HS-27A (cell line): ENCODE measurements at regions not wholly inside any gene's neighbourhood (a gene's known extent, or its start where the extent isn't known, plus 50 kb on each side); places are given as distances from the start of the nearest gene placed in this dataset.

Source experiments
- DNase-seq: peaks from one replicate; pipeline ENCODE4 v3.0.0-alpha.2; 2012; ENCODE audit warnings: low read depth, missing footprints

DNA sequence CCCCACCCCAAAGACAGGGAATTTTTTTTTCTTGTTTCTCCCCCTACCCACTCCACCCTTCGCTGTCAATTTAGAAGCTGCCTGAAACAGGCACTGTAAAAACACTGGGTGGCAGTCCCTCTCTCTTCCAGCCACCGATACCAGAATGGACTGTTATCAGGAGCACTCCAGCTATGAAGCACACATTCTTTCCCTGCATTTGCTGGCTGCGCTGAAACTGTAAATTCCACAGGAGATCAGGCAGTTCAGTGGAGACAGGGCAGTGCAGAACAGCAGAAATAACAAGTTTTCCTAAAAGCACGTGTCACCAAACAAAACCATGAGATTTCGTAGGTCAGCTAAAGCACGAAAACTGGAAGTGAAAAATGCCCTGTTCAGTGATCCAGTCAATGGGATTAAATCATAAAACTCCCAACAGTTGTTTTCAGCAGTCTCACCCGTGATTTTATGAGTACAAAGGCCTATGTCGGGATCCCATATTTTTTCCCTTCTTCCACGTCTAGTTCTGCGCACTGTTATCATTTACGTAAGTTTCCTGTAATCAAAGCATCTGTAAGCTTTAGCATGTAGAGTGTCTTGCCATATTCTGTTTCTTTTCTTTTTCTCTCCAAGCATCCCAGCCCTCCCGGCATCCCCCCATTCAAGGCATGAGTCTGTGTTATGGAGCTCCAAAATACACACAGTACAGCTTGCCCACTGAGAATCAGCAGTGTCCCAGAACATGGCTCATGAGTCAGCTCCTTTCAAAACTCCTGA is 359.9 kb upstream of the EPHA7 start:
- no peak for DNase-seq

DNA sequence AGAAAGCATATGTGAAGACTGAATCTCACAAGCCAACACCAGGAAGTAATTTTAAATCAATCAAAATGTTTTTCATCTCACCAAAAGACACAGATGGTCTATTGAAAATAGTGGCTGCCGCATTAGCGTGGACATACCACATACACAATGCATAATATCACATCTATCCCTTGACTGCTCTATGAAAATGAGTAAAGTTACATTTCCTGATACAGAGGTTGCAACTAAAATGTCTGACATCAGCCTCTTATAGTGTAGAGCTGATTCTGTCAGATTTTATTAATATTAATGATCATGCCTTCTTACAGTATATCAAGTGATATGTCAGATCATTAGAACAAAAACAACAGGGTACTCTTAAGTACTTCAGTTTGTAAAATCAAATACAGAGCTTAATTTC is 339.8 kb upstream of the EPHA7 start:
- DNase-seq = no peak

DNA sequence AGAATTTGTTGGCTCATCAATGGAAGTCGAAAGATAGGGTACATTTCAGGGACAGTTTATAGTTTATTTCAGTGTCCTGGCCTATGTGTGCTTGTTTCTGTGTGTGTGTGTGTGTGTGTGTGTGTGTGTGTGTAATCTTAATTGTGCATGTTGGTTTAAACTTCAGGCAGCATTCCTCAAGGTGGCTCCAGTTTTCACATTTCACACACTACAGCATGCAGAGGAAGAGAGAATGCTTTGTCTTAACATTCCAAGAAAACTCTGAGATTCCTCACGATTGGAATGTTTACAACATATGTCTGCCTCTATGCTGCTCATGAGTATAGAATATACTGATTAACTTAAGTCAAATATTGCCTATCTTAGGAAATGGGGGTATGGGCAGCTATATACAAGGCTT is 332.6 kb upstream of the EPHA7 start:
- DNase-seq = no peak

DNA sequence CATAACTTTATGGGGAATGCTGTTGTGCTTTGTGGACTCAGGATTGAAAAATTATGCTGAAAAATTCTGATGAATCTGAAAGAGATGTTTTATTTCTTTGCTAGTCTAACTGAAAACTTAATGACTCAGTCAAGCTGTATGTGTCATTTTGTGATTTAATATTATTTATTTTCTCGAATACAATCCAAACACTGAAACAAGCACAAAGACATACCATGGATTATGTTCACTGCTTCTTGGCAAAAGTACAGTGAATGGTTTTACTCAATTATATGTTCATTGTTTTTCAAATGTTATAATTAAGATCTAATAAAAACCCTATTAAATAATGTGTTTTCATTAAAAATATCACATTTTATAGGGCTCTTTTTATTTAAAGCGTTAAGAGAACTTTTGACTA is 330.6 kb upstream of the EPHA7 start:
- DNase-seq = no peak

DNA sequence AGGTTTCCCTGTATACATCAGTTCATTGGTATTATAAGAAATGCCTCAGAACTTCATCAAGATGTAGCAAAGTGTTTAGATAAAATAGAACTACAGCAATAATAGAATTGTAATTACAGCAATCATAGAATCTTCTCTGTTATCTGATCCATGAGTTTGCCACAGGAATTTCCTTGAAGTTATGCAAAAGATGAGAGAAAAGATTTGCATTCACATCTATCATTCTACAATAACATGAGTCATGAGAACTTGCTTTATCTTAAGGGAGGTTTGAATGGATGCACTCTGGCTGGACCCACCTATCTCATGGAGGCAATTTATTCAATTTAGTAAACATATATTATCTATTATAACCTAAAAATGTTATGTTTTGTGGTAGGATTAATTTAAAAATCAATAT is 329.8 kb upstream of the EPHA7 start:
- no peak for DNase-seq

DNA sequence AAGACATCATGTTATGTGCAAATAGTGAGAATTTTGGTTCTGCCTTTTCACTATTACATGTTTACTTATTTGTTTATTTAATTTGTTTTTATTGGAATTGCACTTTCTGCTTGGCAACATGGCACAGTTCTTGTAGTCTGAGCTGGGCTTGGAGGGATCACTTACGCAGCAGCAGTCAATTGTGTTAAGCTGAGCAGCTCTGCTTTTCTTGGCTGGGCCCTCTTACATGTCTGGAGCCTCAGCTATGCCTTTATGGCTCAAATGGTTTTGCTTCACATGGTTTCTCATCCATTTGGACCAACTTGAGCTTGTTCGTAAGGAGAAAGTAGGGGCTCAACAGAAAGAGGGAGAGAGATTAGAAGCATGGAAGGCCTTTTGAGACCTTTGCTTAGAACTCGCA is 327.5 kb upstream of the EPHA7 start:
- DNase-seq = no peak

DNA sequence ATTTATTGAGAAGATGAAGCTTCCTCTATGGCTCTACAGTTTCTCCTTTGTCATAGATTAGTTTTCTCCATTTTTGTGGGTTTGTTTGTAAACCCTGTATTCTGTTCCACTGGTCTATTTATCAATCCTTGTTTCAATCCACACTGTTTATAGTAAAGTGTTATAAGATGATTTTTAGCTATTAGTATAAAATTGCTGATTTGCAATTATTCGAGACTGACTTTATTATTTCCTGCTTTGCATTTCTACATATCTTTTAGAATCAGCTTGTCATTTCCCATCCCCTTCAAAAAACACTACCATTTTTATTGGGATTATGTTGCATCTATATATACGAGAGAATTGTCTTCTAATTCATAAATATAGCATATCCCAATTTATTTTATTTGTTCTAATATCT is 325.9 kb upstream of the EPHA7 start:
- DNase-seq = no peak

DNA sequence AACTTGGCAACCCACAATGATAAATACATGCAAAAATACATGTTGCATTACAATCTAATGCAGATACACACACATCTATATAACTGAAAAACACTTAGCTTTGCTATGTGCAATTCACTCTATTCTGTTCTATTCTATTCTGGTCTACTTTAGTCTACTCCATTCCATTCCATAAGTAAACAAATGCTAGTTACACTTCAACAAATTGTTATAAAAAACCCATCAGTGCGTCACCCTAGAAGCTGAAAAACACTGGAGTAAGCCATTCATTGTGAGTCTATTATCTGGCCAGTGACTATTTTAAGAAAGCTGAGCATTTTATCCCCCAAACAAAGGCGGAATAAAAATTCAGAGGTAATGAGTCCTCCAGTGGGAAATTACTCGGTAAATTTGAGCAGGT is 315.7 kb upstream of the EPHA7 start:
- no peak for DNase-seq

DNA sequence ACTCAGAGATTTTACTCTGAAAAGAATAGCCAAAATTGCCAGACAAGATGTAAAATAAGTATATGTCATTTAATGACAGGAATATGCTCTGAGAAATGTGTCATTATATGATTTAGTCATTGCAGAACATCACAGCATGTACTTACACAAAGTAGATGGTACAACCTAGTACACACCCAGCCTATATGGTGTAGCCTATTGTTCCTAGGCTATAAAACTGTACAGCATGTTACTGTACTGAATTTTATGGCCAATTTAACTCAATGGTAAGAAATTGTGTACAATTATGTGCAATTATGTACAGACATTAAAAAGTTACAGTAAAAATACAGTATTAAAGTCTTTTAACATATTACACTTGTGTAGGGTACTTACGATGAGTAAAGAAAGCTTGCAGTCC is 311.9 kb upstream of the EPHA7 start:
- DNase-seq = no peak

DNA sequence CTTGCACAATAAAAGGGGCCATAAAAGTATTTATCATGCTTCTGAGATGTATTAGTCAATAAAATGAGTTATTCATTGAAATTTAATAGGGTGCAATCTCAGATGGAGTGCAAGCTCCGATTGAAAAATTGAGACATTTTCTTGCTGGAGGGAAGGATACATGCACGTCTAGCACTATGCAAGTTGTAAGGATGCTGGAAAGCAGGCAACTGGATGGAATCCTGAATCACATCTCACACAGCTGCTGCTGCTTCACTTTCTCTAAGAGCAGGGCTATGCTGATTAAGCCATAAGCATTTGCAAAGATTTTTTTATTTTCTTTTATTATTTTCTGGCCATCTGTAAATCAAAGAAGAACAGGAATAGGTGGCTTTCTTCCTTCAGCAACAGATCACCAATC is 308.8 kb upstream of the EPHA7 start:
- no peak for DNase-seq

DNA sequence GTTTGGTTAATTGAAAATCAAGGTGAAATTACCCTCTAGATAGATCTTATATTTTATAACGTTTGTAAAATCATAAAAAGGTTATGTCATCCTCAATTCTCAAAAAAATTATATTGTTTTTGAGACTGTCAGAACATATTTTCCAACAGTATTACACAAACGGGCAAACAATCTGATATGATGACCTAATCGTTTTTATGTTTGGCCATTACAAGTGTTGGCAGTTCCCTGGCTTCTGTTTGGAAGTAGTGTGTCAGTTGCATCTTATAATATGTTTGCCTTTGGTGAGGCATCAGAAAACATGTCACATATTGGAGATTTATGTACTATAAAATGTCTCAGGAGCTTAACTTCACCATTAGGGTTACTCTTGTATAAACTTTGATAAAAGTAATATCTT is 308.1 kb upstream of the EPHA7 start:
- DNase-seq = no peak

DNA sequence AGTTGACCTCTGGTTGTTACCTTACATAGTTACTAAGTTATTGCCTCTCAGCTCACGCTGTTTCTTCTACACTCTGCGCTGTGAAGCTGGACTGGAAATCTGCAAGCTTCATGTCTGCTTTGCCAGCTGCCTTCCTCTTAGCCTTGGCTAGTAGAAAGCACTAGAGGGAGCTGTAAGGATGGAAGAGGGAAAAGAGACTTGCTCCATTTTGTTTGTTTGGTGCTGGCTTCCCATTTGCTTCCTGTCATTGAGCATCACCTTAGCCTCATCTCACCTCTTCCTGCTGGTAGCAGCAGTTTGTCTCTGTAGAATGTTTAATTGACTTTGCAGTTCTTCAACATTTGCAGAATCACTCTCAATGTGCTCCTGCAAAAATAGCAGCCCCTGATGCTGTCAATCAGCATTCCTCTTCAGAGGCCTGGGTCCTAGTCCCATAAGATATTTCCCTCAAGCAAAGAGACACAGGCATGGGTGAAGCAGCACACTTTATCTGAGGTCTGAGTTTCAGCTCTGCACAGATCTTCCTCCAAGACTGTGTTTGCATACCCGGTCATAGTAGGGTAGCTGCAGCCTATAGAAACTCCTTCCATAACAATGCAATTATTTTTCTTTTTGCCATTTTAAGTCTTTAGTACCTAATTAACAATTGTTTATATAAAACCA is 302.2 kb upstream of the EPHA7 start:
- no peak for DNase-seq

DNA sequence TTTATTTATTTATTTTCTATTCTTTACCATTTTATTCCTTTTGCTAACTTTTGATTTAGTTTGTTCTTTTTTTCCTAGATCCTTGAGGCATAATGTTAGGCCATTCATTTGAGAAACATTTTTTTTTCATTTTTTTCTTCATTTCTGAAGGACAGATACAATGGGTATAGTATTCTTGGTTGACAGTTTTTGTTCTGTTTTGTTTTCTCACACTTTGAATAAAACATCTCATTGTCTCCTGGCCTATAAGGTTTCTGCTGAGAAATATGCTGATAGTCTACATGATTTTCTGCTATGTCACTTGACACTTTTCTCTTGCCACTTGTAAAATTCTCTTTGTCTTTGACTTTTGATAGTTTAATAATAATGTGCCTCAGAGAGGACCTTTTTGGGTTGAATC is 294.6 kb upstream of the EPHA7 start:
- no peak for DNase-seq

DNA sequence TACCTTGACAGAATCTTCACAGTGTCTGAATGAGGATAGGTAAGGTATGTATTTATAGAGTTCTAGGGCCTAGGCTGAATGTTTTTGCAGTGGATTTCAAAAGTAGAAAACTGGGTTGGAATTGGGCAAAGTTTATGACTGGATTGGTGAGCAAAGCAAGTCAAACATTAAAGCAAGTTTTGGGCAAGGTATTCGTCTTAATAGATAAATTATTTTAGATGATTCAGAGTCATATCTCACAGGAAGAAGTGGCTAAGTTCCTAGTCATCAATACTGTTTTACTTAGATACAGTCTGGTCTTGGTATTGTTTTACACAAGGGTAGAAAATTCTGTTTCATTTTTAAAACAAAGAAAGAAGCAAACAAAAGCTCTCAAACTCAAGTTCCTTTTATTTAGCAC is 284.1 kb upstream of the EPHA7 start:
- DNase-seq = no peak

DNA sequence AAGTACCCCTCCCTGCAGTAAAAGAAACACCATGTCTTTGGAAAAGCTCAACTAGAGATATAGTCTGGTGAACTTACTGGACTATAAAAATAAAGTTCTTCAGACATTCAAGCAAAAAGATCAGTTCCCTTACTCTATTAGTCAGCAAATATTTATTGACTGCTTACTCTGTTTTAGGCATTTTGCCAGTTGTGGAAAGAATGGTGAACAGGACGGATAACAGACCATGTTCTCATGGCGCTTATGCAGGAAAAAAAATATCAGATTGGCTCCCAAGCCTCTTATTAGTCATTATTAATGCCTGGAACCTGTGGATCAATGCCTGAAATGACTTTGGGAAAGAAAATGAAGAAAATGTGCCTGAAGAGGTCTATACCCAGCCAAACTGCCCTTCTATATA is 282.2 kb upstream of the EPHA7 start:
- no peak for DNase-seq

DNA sequence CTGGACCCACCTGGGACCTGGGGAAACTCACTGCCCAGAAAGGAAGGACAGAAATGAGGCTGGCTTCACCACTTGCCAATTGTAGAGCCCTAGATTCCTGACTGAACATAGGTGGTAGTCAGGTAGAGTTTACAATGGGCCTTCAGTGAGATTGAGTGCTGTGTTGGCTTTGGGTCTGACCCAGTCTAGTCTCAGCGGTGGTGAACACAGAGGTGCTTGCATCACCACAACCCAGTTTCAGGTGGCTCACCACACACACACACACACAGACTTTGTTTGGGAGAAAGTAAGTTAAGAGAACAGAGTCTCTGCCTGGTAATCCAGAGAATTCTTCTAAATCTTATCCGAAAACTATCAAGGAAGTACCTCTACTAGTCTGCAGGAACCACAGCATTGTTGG is 266.1 kb upstream of the EPHA7 start:
- DNase-seq = no peak

DNA sequence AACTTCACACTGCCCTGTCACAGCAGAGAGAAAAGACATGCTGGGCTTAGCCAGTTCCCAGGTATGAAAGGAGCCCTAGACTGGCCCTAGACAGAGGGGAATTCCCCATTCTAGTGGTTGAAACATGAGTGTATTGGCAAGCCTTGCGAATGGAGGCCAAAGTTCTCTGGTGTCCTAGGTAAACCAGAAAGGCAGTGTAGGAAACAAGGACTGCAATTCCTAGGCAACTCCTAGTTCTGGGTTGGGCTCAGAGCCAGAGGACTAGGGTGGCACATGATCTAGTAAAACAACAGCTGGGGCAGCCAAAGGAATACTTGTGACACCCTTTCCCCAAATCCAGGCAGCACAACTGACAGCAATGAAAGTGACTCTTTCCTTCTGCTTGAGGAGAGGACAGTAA is 265.0 kb upstream of the EPHA7 start:
- DNase-seq = no peak

DNA sequence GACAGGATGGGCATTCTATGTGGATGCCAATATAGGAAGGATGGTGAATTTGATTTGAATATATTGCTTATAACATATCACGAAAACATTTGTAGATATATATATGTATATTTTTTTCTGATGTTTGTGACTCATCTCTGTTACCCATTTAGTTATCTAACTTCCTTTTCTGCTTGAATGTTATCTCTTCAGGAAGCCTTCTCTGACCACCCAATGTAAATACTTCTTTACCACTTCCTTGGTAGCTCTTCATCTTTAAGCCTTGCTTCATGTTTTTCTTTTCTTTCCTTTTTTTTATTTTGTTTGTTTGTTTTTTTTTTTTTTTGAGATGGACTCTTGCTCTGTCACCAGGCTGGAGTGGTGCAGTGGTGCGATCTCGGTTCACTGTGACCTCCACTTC is 260.5 kb upstream of the EPHA7 start:
- DNase-seq = no peak

DNA sequence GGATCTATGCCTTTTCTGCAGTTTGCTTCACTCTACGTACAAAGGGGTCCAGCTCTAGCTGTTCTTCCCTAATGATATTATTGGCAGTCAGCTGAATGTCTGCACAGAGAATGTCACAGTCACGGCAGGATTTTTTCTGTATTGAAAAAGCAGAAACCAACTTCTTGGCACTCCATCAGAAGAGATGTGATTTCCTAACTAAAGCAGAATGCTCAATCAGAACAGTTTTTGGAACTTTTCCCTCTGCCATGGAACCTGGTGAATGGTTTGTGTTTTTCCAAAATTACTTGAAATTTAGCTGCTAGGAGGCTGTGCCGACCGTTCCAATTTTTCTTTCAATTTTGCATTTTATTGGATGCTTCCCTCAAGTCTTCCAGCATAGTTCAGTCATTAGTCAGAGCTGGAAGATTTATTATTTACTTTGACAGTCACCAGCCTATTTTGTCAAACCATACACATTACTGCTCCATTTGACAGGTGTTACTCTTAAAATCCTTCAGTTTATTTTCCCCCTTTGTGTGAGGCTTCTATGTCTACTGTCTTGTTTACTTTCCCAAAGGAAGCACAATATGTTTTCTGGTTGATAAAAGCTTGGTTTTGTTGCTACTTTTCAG is 259.6 kb upstream of the EPHA7 start:
- no peak for DNase-seq

DNA sequence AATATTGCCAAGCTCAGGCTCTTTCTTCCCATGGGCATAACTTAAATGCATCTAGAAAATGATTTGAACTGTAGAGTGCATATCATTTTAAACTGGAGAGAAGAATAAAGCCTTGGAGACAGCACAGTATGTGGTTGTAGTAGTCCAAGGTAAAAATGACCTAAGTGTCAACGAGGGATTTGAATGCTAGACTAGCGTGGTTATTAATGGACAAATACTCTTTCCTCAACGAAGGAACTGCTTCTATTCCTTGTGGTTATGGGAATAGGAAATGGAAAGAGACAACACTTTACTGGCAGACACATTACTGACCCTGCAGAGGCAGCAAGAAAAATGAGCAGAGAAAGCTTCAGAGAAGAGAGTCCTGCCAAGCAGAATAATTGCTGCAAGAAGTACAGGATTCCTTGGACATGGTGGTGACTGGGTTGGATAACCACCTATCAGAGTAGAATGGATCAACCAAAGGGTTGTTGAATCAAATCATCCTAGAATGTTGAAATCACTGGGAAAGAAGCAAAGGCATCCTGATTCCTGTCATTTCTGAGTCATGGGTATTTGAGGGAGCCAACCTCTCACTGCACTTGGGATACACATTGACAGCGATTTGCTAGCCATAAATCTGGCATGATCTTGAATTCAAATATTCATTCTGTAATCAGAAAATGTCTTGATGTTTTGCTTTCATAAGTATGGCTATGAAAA is 258.1 kb upstream of the EPHA7 start:
- DNase-seq = no peak

DNA sequence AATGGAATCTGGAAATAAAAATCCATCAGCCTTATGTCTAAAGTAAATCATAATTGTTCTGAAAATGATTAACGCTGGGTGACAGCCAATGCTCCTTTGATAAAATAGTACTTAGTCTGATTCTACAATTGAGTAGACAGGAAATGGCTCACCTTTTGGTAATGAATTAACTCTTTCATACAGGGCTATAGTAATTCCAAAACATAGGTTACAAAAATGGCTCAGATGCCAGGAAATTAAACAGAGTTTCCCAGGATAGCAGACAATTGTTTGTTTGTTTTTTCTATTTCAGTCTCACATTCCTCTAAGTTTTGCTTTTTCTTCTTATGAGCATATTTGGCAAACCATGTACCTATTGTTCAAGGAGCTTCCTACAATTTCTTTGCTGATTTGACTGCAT is 257.2 kb upstream of the EPHA7 start:
- no peak for DNase-seq

DNA sequence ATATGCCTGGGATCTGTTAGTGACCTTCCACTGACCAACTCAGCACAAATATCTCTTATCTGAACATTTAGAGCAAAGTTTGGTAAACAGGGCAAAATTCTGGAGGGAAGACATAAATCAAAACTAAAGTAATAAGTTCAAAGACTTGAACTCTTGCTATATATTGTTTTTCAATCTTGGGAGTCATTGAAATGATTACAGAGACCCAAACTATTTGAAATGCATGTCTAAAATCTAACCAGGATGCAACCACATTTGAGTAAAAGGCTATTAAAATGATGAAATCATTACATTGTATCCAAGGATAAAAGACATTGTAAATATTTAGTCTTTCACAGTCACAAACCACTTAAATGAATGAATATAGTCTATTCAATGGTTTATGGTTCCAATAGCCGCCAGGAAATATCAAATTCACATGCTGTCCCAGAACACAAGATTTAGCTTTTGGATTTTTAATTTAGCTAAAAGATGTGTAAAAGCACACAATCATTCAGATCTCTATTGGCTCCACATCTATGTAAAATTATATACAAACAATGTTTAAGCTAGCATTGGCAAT is 256.6 kb upstream of the EPHA7 start:
- DNase-seq = no peak

DNA sequence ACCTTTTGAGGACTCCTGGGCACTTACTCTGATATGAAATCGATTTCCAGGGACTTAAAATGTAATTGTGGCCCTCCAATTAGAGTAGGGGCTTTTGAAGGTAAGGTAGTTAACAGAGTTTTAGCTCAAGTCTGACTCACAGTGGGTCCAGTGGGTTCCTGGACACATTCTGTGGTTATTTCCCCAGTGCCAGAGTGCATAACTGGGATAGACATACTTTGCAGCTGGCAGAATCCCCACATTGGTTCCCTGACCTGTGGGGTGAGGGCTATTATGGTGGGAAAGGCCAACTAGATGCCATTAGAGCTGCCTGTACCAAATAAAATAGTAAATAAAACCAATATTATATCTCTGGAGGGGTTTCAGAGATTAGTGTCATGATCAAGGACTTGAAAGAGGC is 243.8 kb upstream of the EPHA7 start:
- no peak for DNase-seq
